Lower leg skin (tissue), 3 donors: ENCODE measurements at regions not wholly inside any gene's neighbourhood (a gene's known extent, or its start where the extent isn't known, plus 50 kb on each side); places are given as distances from the start of the nearest gene placed in this dataset.

ENCODE experiments used
- CTCF ChIP-seq, 3 donors: fragments of 450-650 bp; IDR thresholded peaks; one replicate each; pipeline ENCODE4 v1.5.1; 2016; ENCODE audit warnings: antibody characterized with exemption in 3 of 3, mild to moderate bottlenecking in 3 of 3, moderate library complexity in 2 of 3
- POLR2A ChIP-seq, 2 donors: fragments of 450-650 bp; IDR thresholded peaks; one replicate each; pipeline ENCODE4 v1.6.1; 2016 to 2017; ENCODE audit warnings: antibody characterized with exemption in 2 of 2, mild to moderate bottlenecking in 1 of 2, moderate library complexity in 1 of 2

GRCh38 chr13:28550721-28551497, 56.0 kb upstream of the FLT1 start:
- TF ChIP-seq CTCF (IDR thresholded peaks at IDR 0.05) (no peak), POLR2A (IDR thresholded peaks at IDR 0.05) (no peak)
